AG09319 (cell line): ENCODE measurements at regions not wholly inside any gene's neighbourhood (a gene's known extent, or its start where the extent isn't known, plus 50 kb on each side); places are given as distances from the start of the nearest gene placed in this dataset.
A peak's percentile ranks its signal among the peaks of the same experiment; 100 is the strongest.

Source experiments
- DNase-seq: peaks from one replicate; pipeline ENCODE4 v3.0.0-alpha.2; 2010; ENCODE audit warnings: low read depth; ENCODE audit errors: extremely low read depth
- TF ChIP-seq, protein P1 (sequence below): IDR thresholded peaks from 2 replicates; pipeline ENCODE4 v1.5.1; 2011; ENCODE audit warnings: low read depth, mild to moderate bottlenecking, inconsistent platforms, low read length, moderate library complexity

DNA sequence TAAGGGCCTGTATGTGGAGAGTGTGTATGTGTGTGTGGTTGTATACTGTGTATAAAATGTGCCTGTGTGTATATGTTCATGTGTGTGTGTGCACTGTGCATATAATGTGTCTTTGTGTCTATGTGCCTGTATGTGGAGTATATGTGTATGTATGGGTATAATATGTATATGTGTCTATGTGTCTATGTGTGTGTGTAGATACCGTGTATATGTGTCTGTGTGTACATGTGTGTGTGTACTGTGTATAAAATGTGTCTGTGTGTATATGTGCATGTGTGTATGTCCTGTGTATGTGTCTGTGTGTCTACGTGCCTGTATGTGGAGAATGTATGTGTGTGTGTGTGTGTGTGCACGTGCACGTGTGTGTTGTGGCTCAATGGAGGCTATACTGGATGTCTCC is 200.4 kb upstream of the ZFHX3 start:
- no peak for DNase-seq
- TF ChIP-seq, protein P1, sequence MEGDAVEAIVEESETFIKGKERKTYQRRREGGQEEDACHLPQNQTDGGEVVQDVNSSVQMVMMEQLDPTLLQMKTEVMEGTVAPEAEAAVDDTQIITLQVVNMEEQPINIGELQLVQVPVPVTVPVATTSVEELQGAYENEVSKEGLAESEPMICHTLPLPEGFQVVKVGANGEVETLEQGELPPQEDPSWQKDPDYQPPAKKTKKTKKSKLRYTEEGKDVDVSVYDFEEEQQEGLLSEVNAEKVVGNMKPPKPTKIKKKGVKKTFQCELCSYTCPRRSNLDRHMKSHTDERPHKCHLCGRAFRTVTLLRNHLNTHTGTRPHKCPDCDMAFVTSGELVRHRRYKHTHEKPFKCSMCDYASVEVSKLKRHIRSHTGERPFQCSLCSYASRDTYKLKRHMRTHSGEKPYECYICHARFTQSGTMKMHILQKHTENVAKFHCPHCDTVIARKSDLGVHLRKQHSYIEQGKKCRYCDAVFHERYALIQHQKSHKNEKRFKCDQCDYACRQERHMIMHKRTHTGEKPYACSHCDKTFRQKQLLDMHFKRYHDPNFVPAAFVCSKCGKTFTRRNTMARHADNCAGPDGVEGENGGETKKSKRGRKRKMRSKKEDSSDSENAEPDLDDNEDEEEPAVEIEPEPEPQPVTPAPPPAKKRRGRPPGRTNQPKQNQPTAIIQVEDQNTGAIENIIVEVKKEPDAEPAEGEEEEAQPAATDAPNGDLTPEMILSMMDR, result no peak

DNA sequence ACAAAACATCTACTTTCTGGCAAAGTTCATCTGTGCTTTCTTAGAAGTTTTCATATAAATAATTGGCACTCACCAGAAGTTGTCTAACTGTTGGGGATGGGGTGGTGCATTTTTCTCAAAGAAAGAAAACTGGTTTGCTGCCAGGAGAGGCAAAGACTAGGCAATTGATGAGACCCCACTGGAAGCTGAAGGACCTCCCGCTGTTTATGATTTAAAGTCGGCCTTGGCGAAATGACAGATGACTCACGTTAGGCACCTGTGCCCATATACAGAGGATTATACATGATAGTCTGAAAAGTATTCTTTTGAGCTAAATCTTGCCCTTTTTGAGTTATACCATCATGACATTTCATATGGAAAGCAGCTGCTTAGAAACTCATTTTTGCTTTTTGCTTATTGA is 193.0 kb upstream of the ZFHX3 start:
- TF ChIP-seq, protein P1, result no peak
- no peak for DNase-seq

DNA sequence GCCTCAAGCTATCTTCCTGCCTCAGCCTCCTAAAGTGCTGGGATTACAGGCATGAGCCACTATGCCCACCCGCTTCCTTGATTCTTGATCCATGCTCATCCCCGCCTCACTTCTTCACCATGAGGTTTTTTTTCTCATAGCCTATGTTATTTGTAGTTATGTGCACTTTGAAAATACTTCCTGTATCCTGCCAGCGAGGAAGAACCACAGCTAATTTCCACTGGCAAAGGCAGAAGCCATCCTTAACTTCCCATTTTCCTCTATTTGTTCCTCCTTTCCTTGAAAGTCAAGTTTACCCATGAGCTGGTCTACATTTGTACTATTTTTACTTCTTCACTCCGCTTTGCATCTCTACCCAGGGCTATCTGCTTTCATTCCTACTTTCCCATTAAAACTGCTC is 189.7 kb upstream of the ZFHX3 start:
- no peak for DNase-seq
- TF ChIP-seq, protein P1, result no peak

DNA sequence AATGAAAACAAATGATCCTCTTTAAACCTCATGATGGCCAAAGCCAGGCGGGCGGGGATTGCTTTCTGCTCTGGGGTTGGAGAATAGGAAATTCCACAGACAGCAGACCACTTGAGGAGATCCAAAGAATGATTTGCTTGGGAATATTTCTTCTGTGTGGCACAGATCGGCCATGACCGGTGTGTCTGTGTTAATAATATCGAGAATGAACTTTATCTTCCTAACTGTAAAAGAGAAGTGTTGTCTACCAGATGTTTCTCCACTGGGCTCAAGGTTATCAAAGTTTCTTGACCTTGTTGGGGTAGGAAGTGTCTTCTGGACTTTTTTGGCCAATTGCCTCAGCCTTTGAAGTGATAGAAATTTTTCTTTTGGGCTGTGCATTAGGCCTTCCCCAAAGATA is 186.6 kb upstream of the ZFHX3 start:
- TF ChIP-seq, protein P1, result no peak
- no peak for DNase-seq

DNA sequence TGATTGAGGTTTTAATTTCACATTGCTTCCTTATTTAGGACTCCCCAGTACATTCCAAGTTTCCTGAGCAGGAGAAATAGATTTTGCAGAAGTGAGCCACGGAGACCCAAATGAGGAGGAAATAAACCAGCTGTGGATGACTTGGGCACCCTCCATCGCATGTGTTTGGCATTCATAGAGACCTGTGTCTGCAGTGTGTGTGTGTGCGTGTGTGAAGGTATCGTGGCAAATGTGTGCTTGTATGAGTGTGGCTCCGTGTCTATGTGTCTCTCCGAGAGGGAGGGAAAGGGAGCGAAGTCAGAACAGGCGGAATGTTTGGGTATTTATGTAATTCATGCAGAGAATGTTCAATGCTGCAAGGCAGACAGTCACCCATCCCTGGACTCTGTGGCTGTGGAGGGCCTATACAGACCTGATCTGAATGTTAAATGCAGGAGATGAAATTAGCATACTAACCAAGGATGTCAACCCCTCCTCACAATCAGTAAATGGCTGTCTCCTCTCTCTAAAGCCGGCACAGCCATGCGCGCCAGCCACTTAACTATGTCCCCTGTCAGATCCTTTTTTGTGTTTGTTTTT is 186.0 kb upstream of the ZFHX3 start:
- no peak for DNase-seq
- TF ChIP-seq, protein P1, result no peak

DNA sequence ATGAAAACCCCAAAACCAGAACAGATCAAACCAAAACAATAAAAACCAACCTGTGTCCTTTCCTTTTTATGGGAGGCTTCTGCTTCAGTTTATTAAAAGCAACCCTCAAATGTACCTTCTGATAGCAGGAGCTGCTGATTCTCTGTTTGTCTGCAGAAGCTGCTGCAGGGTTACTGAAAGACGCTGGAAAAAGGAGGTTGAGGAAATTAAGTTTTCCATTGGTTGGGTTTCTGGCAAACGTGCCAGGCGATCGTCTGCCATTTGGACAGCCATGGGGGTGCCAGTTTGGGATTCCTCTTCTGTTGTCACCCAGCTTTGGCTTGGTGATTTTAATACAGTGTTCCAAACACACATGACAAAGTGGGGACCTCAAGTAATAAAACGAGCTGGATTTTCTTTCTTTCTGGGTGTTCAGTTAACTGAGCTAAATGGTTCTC is 185.4 kb upstream of the ZFHX3 start:
- TF ChIP-seq, protein P1, result no peak
- no peak for DNase-seq

DNA sequence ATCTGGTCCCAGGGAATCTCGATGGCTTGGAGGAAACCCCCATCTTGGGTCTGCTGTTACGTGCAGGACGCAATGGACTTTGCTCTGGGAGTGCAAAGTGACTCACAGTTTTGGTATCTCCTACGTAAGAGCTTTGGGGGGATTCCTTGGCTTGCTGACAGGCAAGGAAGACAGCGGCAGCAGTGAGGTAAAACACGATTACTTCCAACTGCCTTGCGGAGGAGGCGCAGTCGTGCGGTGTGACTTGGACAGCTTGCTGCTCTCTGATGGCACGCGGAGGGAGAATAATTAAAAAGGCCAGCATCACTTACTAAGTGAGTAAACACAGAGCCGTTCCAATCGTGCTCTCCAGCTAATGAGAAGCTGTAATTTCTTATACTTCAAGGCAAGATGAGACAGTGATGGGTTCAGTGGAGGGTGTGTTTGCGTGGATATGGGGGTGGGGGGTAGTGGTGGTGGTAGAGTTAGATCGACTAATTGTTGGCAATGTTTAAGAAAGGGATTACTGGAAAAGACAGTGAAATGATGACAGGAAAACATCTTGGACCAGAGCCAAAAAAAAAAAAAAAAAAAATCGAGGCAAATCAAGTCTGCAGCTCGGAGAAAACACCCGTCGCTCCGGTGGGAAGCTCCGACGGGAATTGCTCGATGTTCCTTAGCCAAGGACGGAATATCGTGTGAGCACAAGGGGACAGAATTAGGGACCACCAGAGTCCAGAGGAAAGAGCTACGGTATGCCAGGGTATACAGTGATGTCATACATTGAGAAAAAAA is 184.8 kb upstream of the ZFHX3 start:
- TF ChIP-seq, protein P1, result no peak
- peak; percentile 62 for DNase-seq
